Natural killer cell (primary cell): ENCODE measurements at regions not wholly inside any gene's neighbourhood (a gene's known extent, or its start where the extent isn't known, plus 50 kb on each side); places are given as distances from the start of the nearest gene placed in this dataset.

Experiments
- ATAC-seq, 3 donors: fragments of 150-1000 bp in 2 of 3; fragments of 200-7000 bp in 1 of 3; cut with Tn5 transposase; 1 replicate in 1 of 3; 2 replicates in 2 of 3; pipeline ENCODE4 v1.10.0; 2021; ENCODE audit warnings: mild to moderate bottlenecking in 2 of 3, moderate library complexity in 2 of 3
- DNase-seq, 2 donors: peaks; one replicate each; pipeline versions ENCODE4 v3.0.0 to v3.0.0-alpha.2; 2013 to 2021; ENCODE audit warnings: mixed read lengths in 1 of 2
- H3K27ac ChIP-seq: one replicate; pipeline ENCODE4 v1.5.1; 2013; ENCODE audit warnings: mild to moderate bottlenecking, low read length
- H3K27me3 ChIP-seq: one replicate; pipeline ENCODE4 v1.6.1; 2013; ENCODE audit warnings: low read length; ENCODE audit not compliant: control insufficient read depth, insufficient read depth
- H3K36me3 ChIP-seq: one replicate; pipeline ENCODE4 v1.6.1; 2013; ENCODE audit warnings: low read length; ENCODE audit not compliant: control insufficient read depth, insufficient read depth
- H3K4me1 ChIP-seq: one replicate; pipeline ENCODE4 v1.6.1; 2013; ENCODE audit warnings: low read length; ENCODE audit not compliant: control insufficient read depth, insufficient read depth
- H3K4me3 ChIP-seq: one replicate; pipeline ENCODE4 v1.5.1; 2013; ENCODE audit warnings: low read length
- H3K9me3 ChIP-seq: one replicate; pipeline ENCODE4 v1.6.1; 2013; ENCODE audit warnings: low read length; ENCODE audit not compliant: control insufficient read depth, insufficient read depth
- H3K27ac Mint-ChIP-seq, 2 donors: one replicate each; pipeline ENCODE4 v1.8.0; 2022; ENCODE audit warnings: mild to moderate bottlenecking in 2 of 2, mixed read lengths in 2 of 2, moderate library complexity in 1 of 2
- H3K27me3 Mint-ChIP-seq, 2 donors: one replicate each; pipeline ENCODE4 v1.8.0; 2022; ENCODE audit warnings: low read depth in 2 of 2, mixed read lengths in 2 of 2
- H3K36me3 Mint-ChIP-seq: one replicate; pipeline ENCODE4 v1.8.0; 2022; ENCODE audit warnings: mixed read lengths
- H3K4me1 Mint-ChIP-seq, 2 donors: one replicate each; pipeline ENCODE4 v1.8.0; 2022; ENCODE audit warnings: mixed read lengths in 2 of 2
- H3K4me3 Mint-ChIP-seq: one replicate; pipeline ENCODE4 v1.8.0; 2022; ENCODE audit warnings: mild to moderate bottlenecking, moderate library complexity, mixed read lengths
- H3K9me3 Mint-ChIP-seq, 2 donors: one replicate each; pipeline ENCODE4 v1.8.0; 2022; ENCODE audit warnings: mixed read lengths in 2 of 2
- CTCF ChIP-seq: fragments of 200-600 bp; IDR thresholded peaks from one replicate; pipeline ENCODE4 v1.8.0; 2022; ENCODE audit warnings: antibody characterized with exemption
- WGBS: methylation state at CpG from one replicate; pipeline ENCODE4 v1.1.7; 2013; ENCODE audit warnings: missing lambda C conversion rate; ENCODE audit not compliant: insufficient coverage; 5-methylcytosine and 5-hydroxymethylcytosine counted together
- intact Hi-C: fragments of 100-400 bp; cut with micrococcal nuclease; formaldehyde crosslinking; loops from one replicate; pipeline ENCODE4 v1.14.2; 2022

GRCh38 chr12:89085421-89085820, 266.9 kb downstream of the DUSP6 start:
- Histone ChIP-seq H3K27ac (no peak overlapping the region), H3K4me3 (no peak overlapping the region), H3K4me1 (no peaks in the 10 kb centered on the region), H3K9me3 (no peaks in the 10 kb centered on the region), H3K27me3 (no peaks in the 10 kb centered on the region), H3K36me3 (no peaks in the 10 kb centered on the region)
- peaks cover 0 to 5% of the 10 kb centered on the region in 2 donors for H3K4me1 Mint-ChIP-seq
- intact Hi-C loops: no loop called here
- H3K36me3 Mint-ChIP-seq: no peaks in the 10 kb centered on the region
- no peak overlapping the region for H3K4me3 Mint-ChIP-seq
- no peak for DNase-seq
- no peak overlapping the region for H3K27ac Mint-ChIP-seq
- 93% methylated on average over 3 of the region's 5 CpGs for WGBS
- no peaks in the 10 kb centered on the region for H3K9me3 Mint-ChIP-seq
- no peak for TF ChIP-seq CTCF
- peaks cover 6 to 7% of the 10 kb centered on the region in 2 donors for H3K27me3 Mint-ChIP-seq
- no peak for ATAC-seq

GRCh38 chr12:89084751-89085150, 267.6 kb downstream of the DUSP6 start:
- no peak overlapping the region for H3K4me3 ChIP-seq
- no peaks in the 10 kb centered on the region for H3K4me1 ChIP-seq
- no peaks in the 10 kb centered on the region for H3K9me3 Mint-ChIP-seq
- no peaks in the 10 kb centered on the region for H3K36me3 ChIP-seq
- TF ChIP-seq CTCF: no peak
- H3K27me3 Mint-ChIP-seq: peaks cover 6 to 7% of the 10 kb centered on the region in 2 donors
- H3K36me3 Mint-ChIP-seq: no peaks in the 10 kb centered on the region
- DNase-seq (no peak), ATAC-seq (no peak)
- H3K27ac ChIP-seq: no peak overlapping the region
- intact Hi-C loops: no loop called here
- 100% methylated on average over 3 of the region's 3 CpGs for whole genome bisulfite sequencing
- no peak overlapping the region for H3K4me3 Mint-ChIP-seq
- H3K9me3 ChIP-seq: no peaks in the 10 kb centered on the region
- H3K27ac Mint-ChIP-seq: no peak overlapping the region
- H3K4me1 Mint-ChIP-seq: peaks cover 0 to 5% of the 10 kb centered on the region in 2 donors
- H3K27me3 ChIP-seq: no peaks in the 10 kb centered on the region

GRCh38 chr12:89083491-89083890, 268.8 kb downstream of the DUSP6 start:
- no peak for TF ChIP-seq CTCF
- H3K4me3 ChIP-seq: no peak overlapping the region
- H3K27me3 ChIP-seq: no peaks in the 10 kb centered on the region
- DNase-seq (no peak), ATAC-seq (no peak)
- 72% methylated on average over 2 of the region's 3 CpGs for WGBS
- H3K9me3 ChIP-seq: no peaks in the 10 kb centered on the region
- no peaks in the 10 kb centered on the region for H3K9me3 Mint-ChIP-seq
- peaks cover 0 to 5% of the 10 kb centered on the region in 2 donors for H3K4me1 Mint-ChIP-seq
- no peaks in the 10 kb centered on the region for H3K36me3 Mint-ChIP-seq
- H3K27me3 Mint-ChIP-seq: peaks cover 6 to 7% of the 10 kb centered on the region in 2 donors
- H3K36me3 ChIP-seq: no peaks in the 10 kb centered on the region
- H3K27ac ChIP-seq: no peak overlapping the region
- no peak overlapping the region for H3K27ac Mint-ChIP-seq
- H3K4me1 ChIP-seq: no peaks in the 10 kb centered on the region
- no peak overlapping the region for H3K4me3 Mint-ChIP-seq
- intact Hi-C loops: no loop called here

GRCh38 chr12:89082370-89082753, 269.9 kb downstream of the DUSP6 start:
- intact Hi-C loops: no loop called here
- peaks cover 0 to 5% of the 10 kb centered on the region in 2 donors for H3K4me1 Mint-ChIP-seq
- WGBS: 86% methylated on average over 1 of the region's 1 CpG

More at GRCh38 chr12:89082370-89082753, 269.9 kb downstream of the DUSP6 start:
- H3K27ac Mint-ChIP-seq: no peak overlapping the region
- H3K27me3 ChIP-seq: no peaks in the 10 kb centered on the region
- no peaks in the 10 kb centered on the region for H3K4me1 ChIP-seq
- H3K9me3 Mint-ChIP-seq: no peaks in the 10 kb centered on the region
- ATAC-seq (no peak), DNase-seq (no peak)
- H3K36me3 ChIP-seq: no peaks in the 10 kb centered on the region
- no peak overlapping the region for H3K4me3 ChIP-seq
- TF ChIP-seq CTCF: no peak
- H3K4me3 Mint-ChIP-seq: no peak overlapping the region
- peaks cover 6 to 7% of the 10 kb centered on the region in 2 donors for H3K27me3 Mint-ChIP-seq
- no peaks in the 10 kb centered on the region for H3K9me3 ChIP-seq
- no peak overlapping the region for H3K27ac ChIP-seq
- H3K36me3 Mint-ChIP-seq: no peaks in the 10 kb centered on the region
